ENCODE measurements at regions not wholly inside any gene's neighbourhood (a gene's known extent, or its start where the extent isn't known, plus 50 kb on each side); places are given as distances from the start of the nearest gene placed in this dataset.

DNA sequence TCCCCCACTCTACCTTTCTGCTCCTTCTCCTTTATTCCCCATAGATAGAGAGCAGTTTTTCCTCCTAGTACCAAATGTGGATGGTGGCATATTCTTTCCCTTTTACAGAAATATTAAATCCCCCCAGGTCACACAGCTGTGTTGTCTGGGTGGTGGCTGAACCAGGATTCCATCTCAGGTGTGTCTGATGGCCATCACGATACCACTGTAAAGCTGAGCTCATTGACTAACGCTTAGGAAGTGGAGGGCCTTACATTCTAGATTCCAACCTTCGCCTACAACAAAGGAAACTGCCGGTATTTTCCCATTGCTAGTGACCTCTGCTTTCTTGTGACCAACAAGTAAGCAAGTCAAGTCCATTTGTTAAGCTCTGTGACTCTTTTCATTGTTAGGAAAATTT lies 131.9 kb upstream of the KLF4 start:
- TF ChIP-seq SUZ12 (IDR thresholded peaks at IDR 0.05; ENCODE audit: extremely low read depth, insufficient read depth, insufficient read length): no peak
- no peak for TF ChIP-seq YY1 (IDR thresholded peaks at IDR 0.05; ENCODE audit: insufficient read depth, insufficient read length)
- no peak for TF ChIP-seq ZNF274 (IDR thresholded peaks at IDR 0.05; ENCODE audit: low read depth, low read length)

Data from NT2/D1 (cell line).